GM23248 (cell line): ENCODE measurements at regions not wholly inside any gene's neighbourhood (a gene's known extent, or its start where the extent isn't known, plus 50 kb on each side); places are given as distances from the start of the nearest gene placed in this dataset.

ENCODE experiments used
- DNase-seq: peaks from one replicate; pipeline ENCODE4 v3.0.0-alpha.2; 2015
- H2AFZ ChIP-seq: fragments of 200-600 bp; sonication (generic); 2 replicates; pipeline ENCODE4 v1.6.1; 2016; ENCODE audit warnings: antibody characterized with exemption
- H3F3A ChIP-seq: fragments of 200-600 bp; sonication (generic); 2 replicates; pipeline ENCODE4 v1.6.1; 2016; ENCODE audit warnings: mild to moderate bottlenecking, antibody characterized with exemption, mixed run types; ENCODE audit not compliant: insufficient read depth
- H3K27ac ChIP-seq: fragments of 200-600 bp; sonication (generic); 2 replicates; pipeline ENCODE4 v1.5.1; 2016; ENCODE audit warnings: mild to moderate bottlenecking
- H3K27me3 ChIP-seq: fragments of 200-600 bp; sonication (generic); replicated peaks from 2 replicates; pipeline ENCODE4 v1.6.1; 2016; ENCODE audit warnings: mild to moderate bottlenecking; ENCODE audit not compliant: insufficient read depth
- H3K36me3 ChIP-seq: fragments of 200-600 bp; sonication (generic); 2 replicates; pipeline ENCODE4 v1.6.1; 2016; ENCODE audit warnings: low read depth, mild to moderate bottlenecking
- H3K4me1 ChIP-seq: fragments of 200-600 bp; sonication (generic); 2 replicates; pipeline ENCODE4 v1.6.1; 2016; ENCODE audit warnings: mild to moderate bottlenecking; ENCODE audit not compliant: insufficient read depth
- H3K4me2 ChIP-seq: fragments of 200-600 bp; sonication (generic); one replicate; pipeline ENCODE4 v1.6.1; 2016; ENCODE audit warnings: mild to moderate bottlenecking; ENCODE audit not compliant: unreplicated experiment
- H3K4me3 ChIP-seq: fragments of 200-600 bp; sonication (generic); 2 replicates; pipeline ENCODE4 v1.5.1; 2016; ENCODE audit warnings: mild to moderate bottlenecking
- H3K79me2 ChIP-seq: fragments of 200-600 bp; sonication (generic); 2 replicates; pipeline ENCODE4 v1.6.1; 2016; ENCODE audit warnings: mild to moderate bottlenecking; ENCODE audit not compliant: insufficient read depth
- H3K9ac ChIP-seq: fragments of 200-600 bp; sonication (generic); 2 replicates; pipeline ENCODE4 v1.6.1; 2016; ENCODE audit warnings: mild to moderate bottlenecking
- H3K9me2 ChIP-seq: fragments of 200-600 bp; sonication (generic); 2 replicates; pipeline ENCODE4 v1.6.1; 2016; ENCODE audit warnings: mixed run types, mild to moderate bottlenecking, moderate library complexity; ENCODE audit not compliant: insufficient read depth
- H3K9me3 ChIP-seq: fragments of 200-600 bp; sonication (generic); one replicate; pipeline ENCODE4 v1.6.1; 2017; ENCODE audit warnings: low read depth
- H4K20me1 ChIP-seq: fragments of 200-600 bp; sonication (generic); 2 replicates; pipeline ENCODE4 v1.6.0; 2016; ENCODE audit not compliant: insufficient read depth
- EZH2 ChIP-seq: fragments of 200-600 bp; sonication (generic); IDR thresholded peaks from 2 replicates; pipeline ENCODE4 v1.6.1; 2018; ENCODE audit warnings: antibody characterized with exemption, mild to moderate bottlenecking; ENCODE audit not compliant: insufficient read depth, poor library complexity, severe bottlenecking
- EZH2phosphoT487 ChIP-seq: fragments of 200-600 bp; sonication (generic); IDR thresholded peaks from 2 replicates; pipeline ENCODE4 v1.6.1; 2018; ENCODE audit warnings: antibody characterized with exemption, moderate library complexity, mild to moderate bottlenecking, low read depth; ENCODE audit not compliant: insufficient read depth
- WGBS, 2 experiments: methylation state at CpG; one replicate each; pipeline ENCODE4 v1.1.6; 2015 to 2017; ENCODE audit warnings: low lambda C conversion rate in 2 of 2, low coverage in 1 of 2; ENCODE audit errors: missing lambda C conversion rate in 2 of 2; 5-methylcytosine and 5-hydroxymethylcytosine counted together
- in situ Hi-C: fragments of 300-500 bp; cut with MboI; formaldehyde crosslinking; loops from 2 replicates; pipeline ENCODE4 v1.15.0; 2020

DNA sequence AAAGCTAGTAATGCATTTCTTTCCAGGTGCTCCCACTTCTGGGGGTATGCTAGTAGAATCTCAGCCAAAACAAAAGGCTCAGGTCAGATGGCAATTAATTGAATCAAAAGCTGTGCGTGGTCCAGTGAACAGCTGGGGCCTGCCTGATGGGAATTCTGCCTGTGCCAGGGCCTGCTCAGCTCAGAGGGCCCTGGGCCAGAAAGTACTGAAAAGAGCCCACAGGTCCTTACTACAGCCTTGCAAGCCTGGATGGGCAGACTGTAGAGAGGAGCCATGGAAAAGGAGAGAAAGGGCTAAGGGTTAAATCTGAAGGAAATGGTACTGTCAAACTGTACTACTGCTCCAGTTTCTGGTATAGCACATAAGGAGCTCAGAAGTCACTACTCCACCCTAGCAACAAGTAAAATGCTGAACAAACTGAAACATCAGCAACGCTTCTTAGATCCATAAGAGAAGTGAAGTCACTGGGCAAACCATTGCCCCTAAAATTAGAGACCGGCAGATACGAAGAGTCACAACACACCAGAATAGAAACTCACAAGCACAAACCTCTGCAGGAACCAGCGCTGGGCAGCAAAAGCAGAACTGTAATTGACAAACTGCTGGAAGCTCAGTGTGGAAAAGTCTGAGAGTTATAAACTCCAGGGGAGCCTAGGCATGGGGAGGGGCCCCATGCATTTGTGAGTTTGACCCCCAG, 121.1 kb upstream of the SYT6 start:
- TF ChIP-seq EZH2phosphoT487 (no peak), EZH2 (no peak)
- Histone ChIP-seq H3K4me2 (no peak overlapping the region), H4K20me1 (no peaks in the 10 kb centered on the region), H3K27ac (no peak overlapping the region), H3K9me3 (no peaks in the 10 kb centered on the region), H3K9ac (no peak overlapping the region), H3F3A (no peaks in the 10 kb centered on the region), H2AFZ (no peak overlapping the region), H3K27me3 (peaks cover 23% of the 10 kb centered on the region; the same call in 1 of the 2 replicates), H3K4me3 (no peak overlapping the region), H3K9me2 (no peaks in the 10 kb centered on the region), H3K36me3 (no peaks in the 10 kb centered on the region), H3K79me2 (no peaks in the 10 kb centered on the region), H3K4me1 (no peaks in the 10 kb centered on the region)
- DNase-seq, result no peak
- in situ Hi-C loops, result loop anchor here (25.0 kb wide), 2 partner anchors 287 to 437 kb away; partner anchors contain the start of gene OLFML3
- 58 to 65% methylated on average over 5 of the region's 5 CpGs for WGBS, 2 experiments

DNA sequence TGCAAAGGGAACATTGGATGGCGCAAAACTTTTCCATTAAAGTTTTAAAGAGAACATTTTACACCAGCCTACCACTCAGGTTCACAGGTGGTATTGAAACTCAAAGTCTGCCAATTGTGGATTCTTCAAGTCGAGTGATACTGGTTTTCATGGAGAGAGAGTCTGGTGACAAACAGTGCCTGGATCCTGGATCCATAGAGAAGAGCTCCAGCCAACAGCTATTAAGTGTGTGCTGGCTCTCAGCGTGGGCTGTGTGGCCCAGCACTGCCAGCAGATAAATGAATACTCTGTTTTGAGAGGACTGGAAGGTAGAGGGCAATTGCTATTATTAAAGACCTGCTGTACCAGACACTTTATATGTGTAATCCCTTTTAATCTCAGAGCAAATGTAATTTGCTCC, 118.9 kb upstream of the SYT6 start:
- Histone ChIP-seq H3K79me2 (no peaks in the 10 kb centered on the region), H3K4me1 (no peaks in the 10 kb centered on the region), H3K36me3 (no peaks in the 10 kb centered on the region), H3K9me2 (no peaks in the 10 kb centered on the region), H3K4me2 (no peak overlapping the region), H3F3A (no peaks in the 10 kb centered on the region), H3K27me3 (peaks cover 27% of the 10 kb centered on the region), H2AFZ (no peak overlapping the region), H3K9me3 (no peaks in the 10 kb centered on the region), H3K27ac (no peak overlapping the region), H3K4me3 (no peak overlapping the region), H3K9ac (no peak overlapping the region), H4K20me1 (no peaks in the 10 kb centered on the region)
- in situ Hi-C loops, result no loop called here
- WGBS, 2 experiments, result 39 to 46% methylated on average over 3 of the region's 3 CpGs
- no peak for DNase-seq
- no peak for TF ChIP-seq EZH2phosphoT487
- no peak for TF ChIP-seq EZH2

DNA sequence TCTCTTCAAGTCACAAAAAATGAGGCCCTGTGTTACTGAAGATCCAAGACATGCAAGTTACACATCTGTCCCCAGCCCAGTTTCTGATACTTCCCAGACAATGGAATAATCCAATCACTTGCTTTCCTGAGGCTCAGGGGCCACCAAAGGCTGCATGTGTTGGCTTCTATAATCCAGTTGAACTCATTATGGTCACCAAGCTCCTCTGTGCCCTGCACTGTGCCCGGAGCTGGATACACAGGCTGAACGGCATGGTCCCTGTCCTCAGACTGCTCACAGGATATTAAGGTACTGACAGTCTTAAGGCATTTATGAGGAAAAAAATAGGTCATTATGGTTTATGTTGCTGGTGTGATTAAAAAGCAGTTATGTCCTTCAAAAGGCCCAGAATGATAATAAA, 117.0 kb upstream of the SYT6 start:
- Histone ChIP-seq H3K9me2 (no peaks in the 10 kb centered on the region), H2AFZ (no peak overlapping the region), H3K79me2 (no peaks in the 10 kb centered on the region), H3K4me2 (no peak overlapping the region), H3K27me3 (peaks cover 20% of the 10 kb centered on the region), H3K27ac (no peak overlapping the region), H3K36me3 (no peaks in the 10 kb centered on the region), H4K20me1 (no peaks in the 10 kb centered on the region), H3K9ac (no peak overlapping the region), H3K4me1 (no peaks in the 10 kb centered on the region), H3K9me3 (no peaks in the 10 kb centered on the region), H3F3A (no peaks in the 10 kb centered on the region), H3K4me3 (no peak overlapping the region)
- in situ Hi-C loops, result no loop called here
- DNase-seq, result no peak
- TF ChIP-seq EZH2 (no peak), EZH2phosphoT487 (no peak)
- 89 to 98% methylated on average over 2 of the region's 2 CpGs for WGBS, 2 experiments

DNA sequence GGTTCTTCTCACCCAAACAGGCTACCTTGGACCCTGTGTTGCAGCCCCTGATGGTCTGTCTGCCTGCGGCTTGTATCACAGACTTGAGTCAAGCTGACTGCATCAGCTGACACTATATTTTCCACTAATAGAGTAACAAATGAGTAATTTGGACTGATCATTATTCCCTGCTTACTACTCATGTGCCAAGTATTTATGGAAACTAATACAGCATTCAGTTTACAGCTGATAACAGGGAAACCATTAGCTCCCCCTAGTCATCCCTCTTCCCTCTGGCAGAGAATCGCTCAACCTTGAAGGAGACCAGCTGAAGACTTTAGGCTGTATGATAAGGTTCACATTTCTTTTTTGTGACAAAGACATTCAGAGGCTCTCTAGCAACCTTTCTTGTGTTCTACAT, 116.6 kb upstream of the SYT6 start:
- H3K79me2 ChIP-seq, result no peaks in the 10 kb centered on the region
- TF ChIP-seq EZH2 (no peak), EZH2phosphoT487 (no peak)
- no peak overlapping the region for H3K27ac ChIP-seq
- WGBS, 2 experiments, result 80 to 83% methylated on average over 2 of the region's 2 CpGs
- H3K4me1 ChIP-seq, result no peaks in the 10 kb centered on the region
- no peaks in the 10 kb centered on the region for H3F3A ChIP-seq
- H3K4me2 ChIP-seq, result no peak overlapping the region
- H2AFZ ChIP-seq, result no peak overlapping the region
- H3K27me3 ChIP-seq, result peaks cover 18% of the 10 kb centered on the region
- H3K36me3 ChIP-seq, result no peaks in the 10 kb centered on the region
- H3K9me2 ChIP-seq, result no peaks in the 10 kb centered on the region
- no peak overlapping the region for H3K9ac ChIP-seq
- in situ Hi-C loops, result no loop called here
- no peaks in the 10 kb centered on the region for H3K9me3 ChIP-seq
- H3K4me3 ChIP-seq, result no peak overlapping the region
- H4K20me1 ChIP-seq, result no peaks in the 10 kb centered on the region
- no peak for DNase-seq

DNA sequence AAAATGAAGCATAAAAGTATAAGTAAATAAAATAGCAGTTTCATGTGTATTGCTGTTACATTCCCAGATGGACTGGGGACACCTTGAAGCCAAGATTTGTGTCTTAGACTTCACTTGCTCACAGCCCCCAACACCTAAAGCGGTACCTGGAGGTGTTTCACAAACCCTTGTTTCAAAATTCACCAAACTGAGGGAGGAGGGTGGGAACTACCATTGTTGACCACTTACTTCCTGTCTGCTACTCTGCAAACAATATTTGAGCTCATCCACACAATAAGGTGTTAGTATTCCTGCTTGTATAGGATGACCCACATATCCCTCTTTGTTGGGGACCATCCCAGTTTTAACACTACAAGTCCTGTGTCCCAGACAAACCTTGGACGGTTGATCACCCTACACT, 115.9 kb upstream of the SYT6 start:
- H3K27me3 ChIP-seq, result peaks cover 14% of the 10 kb centered on the region
- DNase-seq, result no peak
- H3F3A ChIP-seq, result no peaks in the 10 kb centered on the region
- in situ Hi-C loops, result no loop called here
- H3K4me1 ChIP-seq, result no peaks in the 10 kb centered on the region
- H3K27ac ChIP-seq, result no peak overlapping the region
- no peaks in the 10 kb centered on the region for H4K20me1 ChIP-seq
- H3K9ac ChIP-seq, result no peak overlapping the region
- no peak for TF ChIP-seq EZH2phosphoT487
- no peak for TF ChIP-seq EZH2
- no peak overlapping the region for H3K4me2 ChIP-seq
- no peaks in the 10 kb centered on the region for H3K36me3 ChIP-seq
- H2AFZ ChIP-seq, result no peak overlapping the region
- H3K4me3 ChIP-seq, result no peak overlapping the region
- no peaks in the 10 kb centered on the region for H3K9me2 ChIP-seq
- no peaks in the 10 kb centered on the region for H3K79me2 ChIP-seq
- 71 to 76% methylated on average over 2 of the region's 2 CpGs for WGBS, 2 experiments
- H3K9me3 ChIP-seq, result no peaks in the 10 kb centered on the region
